M059J (cell line): ENCODE measurements at regions not wholly inside any gene's neighbourhood (a gene's known extent, or its start where the extent isn't known, plus 50 kb on each side); places are given as distances from the start of the nearest gene placed in this dataset.

Experiments
- DNase-seq: peaks from one replicate; pipeline ENCODE4 v3.0.0-alpha.2; 2012; ENCODE audit warnings: low read depth

DNA sequence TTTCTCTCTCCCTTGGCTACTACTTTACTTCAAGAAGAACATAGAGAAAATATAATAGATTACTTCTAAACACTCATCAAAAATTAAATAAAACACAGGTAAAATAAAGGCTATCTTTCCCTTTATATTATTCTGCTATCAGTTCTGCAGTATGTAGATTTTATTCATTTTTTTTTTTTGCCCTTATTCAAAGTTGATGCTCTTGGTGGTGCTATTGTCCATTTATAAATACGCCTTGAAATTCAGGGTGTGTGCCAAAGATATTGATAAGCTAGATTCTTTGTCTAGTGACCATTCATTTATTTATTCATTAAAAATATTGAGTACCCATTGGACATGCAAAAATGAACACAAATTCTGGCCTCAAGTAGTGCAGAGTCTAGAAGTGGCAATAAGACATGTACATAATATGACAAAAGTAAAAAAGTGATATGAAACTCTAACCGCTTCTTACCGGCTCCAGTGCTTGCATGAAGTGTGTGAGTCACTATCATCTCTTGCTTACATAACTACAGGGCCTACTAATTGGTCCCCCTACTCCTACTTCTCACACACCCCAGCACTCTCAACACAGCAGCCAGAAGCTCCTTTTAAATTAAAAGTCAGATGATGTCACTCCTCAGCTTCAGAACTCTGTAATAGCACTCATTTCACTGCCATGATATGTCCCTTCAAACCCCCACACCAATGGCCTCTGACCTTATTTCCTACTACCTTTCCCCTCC, 208.3 kb upstream of the FANCL start:
- DNase-seq = no peak

DNA sequence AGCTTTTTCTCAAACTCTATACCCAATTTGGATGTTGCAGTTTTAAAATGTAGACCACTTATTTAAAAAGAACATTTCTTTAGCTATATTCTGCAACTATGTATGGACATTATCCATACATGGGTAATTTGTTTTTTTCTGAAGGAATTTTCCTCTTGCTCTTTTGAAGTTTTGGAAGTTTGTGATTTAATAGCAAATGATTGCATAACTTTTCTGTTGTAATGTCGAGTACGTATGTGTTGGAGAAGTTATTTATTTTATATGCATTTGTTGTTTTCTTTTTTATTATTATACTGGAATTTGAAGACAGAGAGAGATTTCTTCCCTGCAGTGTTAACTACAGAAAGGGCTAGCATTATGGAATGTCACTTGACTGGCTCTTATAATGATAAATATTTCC, 207.7 kb upstream of the FANCL start:
- no peak for DNase-seq

DNA sequence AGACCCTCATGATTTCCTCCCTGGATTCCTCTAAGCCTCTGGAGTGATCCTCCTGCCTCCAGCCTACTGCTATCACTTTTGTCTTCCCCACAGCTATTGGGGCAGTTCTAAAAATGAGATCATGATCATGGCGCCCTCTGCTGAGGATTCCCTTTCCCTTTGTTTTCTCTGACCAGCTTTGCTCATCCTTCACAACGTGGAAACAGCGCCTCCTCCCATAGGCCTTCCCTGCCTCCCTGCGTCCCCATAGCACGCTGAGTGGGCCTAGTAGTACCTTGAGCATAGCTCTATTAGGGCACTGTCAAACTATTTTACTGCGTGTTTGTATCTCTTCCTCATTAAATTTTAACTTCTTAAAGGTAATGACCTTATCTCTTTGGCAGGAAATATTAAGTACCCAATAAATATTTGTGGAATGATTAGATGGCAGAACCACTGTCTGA, 207.0 kb upstream of the FANCL start:
- peak; percentile 75 for DNase-seq

DNA sequence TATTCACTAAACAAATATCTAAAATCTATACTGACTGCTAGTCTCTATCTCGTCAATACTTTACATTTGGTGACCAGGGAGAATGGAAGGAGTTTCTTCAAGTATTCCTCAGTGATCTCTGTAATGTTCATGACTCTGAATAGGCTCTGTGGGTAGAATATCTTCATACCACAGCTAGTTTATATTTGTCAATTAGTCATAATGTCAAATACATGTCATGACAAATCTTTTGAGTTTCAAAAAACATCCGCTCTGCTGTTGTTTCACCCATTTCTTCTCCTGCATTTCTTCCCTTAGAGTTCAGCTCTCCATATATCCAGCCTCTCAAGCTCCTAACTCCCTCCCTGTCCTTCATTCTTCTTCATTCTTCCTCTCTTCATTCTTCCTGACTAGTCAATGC, 206.5 kb upstream of the FANCL start:
- peak; percentile 28 for DNase-seq

DNA sequence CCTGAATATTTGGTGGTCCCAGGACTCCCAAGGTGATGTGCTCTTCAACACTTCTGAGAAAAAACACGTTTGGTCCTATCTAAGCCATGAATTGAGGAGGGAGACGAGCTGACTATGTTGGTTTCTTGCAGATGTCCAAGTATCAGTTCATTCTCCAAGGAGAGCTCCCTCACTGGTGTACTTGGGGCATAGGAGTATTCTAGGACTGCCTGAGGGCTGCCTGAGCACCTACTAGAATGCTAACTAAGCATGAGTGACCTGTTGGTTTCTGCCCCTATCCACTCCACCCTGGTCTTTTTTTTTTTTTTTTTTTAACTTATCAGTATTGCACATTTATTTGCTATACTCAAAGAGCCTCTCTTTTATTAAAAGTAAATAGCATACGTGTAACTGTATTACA, 200.5 kb upstream of the FANCL start:
- DNase-seq = no peak

DNA sequence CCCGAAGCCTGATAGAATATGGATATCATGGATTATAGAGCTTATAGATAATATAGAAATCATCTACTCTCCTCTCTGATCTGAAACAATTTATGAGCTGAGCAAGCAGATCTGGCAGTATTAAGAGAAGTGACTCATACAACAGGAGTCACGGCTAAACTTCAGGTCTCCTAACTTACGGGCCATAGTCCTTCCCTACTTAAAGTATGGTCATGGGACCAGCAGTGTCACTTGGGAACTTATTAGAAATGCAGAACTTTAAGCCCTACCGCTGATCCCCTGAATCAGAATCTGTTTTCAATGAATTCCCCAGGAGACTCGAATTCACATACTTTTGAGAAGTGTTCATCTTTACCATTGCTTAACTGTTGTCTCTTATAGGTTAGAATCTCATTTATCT, 195.7 kb upstream of the FANCL start:
- DNase-seq = peak; percentile 51

DNA sequence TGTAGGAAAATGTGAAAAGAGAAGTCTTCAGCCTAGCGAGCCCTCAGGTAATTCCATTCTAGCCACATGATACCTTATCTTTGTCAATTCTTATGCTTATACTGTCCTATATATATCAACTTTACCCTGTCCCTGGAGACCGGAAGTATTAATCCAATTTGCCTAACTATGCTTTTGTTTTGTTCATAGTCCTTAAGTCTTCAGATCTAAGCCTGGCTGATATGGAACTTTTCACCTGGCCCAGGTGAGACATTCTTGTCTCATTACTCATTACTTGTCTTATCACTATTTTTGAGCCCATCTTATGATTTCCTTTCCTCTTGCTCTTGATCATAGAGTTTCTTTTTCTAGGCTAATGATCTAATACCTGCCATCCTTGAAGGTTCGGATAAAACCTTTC, 194.1 kb upstream of the FANCL start:
- DNase-seq = no peak

DNA sequence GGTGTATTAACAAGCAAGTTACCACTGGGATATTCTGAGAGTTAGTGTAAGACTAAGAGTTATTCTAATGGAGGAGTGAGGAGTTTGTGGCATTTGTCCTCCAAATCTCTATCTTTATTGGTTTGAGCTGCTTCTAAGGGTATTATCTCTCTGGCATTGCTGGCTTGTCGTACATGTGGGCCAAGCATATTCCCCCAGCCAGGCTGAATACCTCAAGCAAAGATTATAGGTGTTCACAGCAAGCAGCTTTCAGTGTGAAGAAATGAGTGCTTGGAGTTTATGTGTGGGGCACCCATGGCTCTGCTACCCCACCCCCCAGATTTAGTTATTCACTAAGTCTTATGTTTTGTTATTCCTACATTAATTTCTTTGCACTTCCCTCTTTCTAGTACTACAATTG, 193.6 kb upstream of the FANCL start:
- no peak for DNase-seq

DNA sequence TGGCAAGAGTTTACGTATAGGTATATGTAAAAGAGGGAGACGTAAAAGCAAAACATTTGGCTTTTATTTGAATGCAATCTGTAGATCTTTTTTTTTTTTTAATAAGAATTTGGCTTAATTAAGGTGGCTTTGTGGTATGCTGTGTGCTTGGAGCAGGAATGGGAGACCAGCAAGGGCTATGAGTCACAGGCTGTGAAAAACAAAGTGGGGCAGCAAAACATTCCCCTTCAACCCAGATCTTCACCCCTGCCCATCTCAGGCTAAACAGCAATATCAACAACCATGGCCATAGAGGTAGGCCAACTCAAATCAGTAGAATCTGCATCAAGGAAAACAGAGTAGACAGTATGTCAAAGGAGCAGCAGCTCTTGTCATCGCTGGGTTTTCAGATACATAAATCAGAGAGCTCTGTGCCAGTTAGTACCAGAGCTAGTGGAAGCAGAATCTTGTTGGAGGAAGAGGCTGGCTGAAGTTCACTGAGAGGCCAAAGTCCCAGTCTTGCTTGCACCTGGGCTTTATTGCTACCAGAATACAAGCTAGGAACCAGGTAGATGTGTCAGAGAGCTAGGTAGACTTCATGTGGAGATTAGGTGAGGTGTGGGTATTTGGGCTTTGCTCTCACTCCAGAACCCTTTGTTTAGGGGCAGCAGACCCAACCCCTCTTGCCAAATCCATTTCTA, 191.5 kb upstream of the FANCL start:
- peak; percentile 35 for DNase-seq

DNA sequence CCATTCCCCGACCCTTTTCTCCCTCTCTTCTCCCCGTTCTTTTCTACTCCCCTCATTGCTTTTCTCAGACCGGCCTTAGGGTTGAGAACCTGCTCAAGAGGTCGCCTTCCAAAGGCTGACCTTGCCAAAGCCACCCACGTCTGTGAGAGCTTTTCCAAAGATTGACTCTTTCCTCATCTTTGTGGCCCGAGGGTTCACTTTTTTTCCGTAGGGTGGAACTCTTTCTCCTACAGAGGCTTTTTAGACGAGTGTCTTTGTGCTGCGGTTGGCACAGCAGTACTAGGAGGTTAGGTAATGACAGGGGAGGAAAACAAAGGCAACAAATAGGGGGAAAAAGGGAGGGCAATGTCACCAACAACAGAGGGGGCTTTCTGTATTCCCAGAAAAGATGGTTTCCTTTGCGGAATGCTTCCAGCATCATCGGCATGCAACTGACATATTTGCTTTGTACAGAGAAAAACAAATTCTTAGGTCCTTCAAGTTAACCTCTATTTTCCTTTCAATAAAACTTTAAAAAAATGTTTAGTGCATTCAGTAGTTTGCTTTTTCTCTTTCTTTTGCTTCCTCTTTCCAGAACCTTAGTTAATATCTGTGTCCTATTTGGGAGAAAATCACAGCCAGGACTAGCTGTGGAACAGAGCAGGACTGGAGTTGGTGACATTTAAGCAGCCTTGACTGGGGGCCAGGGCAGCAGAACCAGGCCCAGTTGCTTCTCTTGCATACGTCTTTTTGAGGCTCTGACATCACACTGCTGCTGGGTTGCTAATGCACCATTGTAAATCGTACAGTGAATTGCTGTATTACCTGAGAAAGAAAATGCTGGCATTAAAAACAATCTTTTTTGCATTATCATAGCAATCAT, 188.1 kb upstream of the FANCL start:
- peak; percentile 26 for DNase-seq

DNA sequence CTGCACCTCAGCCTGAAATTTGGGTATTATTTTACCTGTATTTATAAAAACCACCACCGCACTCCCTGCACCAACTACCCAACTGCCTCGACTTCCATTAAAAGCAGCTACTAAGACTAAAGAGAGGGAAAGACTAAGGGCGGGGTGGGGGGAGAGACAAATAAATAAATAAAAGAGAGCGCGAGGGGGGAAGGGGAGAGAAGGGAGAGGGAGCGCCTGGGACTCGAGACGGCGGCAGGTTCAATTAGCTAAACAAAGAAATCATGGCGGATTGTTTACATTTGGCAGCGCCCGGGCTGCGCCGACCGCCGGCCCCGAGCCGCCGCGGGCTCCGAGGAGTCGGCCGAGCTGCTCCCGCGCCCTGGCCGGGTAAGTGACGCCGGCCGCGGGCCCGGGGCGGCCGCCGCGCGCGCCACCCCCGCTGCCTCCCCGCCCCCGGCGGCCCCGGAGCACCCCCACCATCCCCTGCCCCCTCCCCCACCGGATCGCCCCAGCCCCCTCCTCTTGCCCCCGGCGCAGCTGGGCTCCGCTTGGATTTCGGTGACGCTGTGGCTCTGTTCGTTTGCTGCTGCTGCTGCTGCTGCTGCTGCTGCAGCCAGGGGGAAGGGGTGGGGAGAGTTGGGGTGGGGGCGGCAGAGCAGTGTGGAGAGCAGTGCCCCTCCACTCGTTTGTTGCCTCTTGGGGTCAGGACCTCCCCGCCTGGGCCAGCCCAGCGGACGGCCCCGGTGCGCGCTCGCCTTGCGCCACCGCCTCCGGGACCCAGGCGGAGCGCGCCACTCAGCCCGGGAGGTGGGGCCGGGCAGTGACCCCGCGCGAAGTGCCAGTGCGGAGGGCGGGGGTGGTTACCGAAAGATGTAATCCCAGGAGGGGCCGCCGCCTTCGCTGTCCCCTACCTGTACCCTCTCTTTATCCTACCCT, 187.2 kb upstream of the FANCL start:
- peak; percentile 20 for DNase-seq

DNA sequence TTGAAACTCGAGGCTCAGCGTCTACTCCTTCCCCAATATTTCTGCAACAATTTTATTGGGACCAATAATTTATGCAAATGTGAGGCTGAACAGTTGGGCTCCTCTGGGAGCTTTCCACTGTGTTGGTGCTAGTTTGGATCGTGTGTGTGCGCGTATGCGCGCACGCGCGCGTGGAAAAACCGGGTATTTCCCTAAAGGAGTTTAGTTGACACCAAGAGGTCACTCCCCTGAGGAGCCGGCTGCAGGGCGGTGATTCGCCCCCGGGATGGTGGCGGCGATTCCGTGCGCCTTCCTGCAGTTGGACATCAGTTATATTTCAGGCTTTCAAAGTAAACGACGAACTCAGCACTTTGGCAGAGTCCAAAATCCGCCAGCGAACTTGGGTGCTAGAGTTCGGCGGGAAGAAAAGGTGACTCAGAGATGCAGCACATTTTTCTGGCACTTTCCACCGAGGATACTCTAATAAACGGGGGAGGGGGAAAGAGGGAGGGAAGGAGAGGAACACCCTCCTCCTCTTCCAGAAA, 186.5 kb upstream of the FANCL start:
- peak; percentile 46 for DNase-seq

DNA sequence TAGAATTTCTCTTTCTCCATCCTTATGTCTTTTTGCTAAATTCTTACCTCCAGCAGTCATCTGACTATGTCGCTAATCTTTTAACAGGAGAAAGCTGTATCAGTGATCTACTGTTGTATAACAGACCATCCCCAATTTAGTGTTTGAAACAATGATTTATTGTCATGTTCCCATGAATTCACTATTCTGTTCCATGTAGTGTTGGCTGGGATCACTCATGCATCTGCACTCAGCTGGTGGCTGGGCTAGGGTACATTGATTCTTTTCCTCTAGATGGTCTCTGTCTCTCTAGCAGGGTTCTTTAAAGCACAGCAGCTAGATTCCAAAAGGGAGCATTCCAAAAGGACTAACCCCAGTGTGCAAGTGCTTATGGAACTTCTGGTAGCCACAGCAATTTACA, 184.2 kb upstream of the FANCL start:
- DNase-seq = no peak

DNA sequence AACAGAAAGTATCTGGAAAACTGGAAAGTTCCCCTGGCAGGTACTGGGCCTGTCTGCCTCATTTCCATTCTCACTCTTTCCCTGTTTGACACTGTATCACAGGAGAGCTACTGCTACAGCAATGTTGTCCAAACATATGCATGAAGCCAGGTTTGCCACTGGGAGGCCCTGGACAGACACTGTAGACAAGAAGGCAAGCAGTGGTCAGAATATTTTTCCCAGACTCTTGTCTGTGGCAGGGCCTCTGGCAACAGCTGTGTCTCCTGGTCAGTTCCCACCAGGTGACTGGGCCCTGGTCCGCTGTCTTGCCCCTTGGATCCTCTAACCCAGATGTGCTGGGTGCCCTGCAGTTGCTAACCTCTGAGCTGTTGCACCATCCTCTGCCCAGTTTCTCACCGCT, 178.9 kb upstream of the FANCL start:
- DNase-seq = no peak

DNA sequence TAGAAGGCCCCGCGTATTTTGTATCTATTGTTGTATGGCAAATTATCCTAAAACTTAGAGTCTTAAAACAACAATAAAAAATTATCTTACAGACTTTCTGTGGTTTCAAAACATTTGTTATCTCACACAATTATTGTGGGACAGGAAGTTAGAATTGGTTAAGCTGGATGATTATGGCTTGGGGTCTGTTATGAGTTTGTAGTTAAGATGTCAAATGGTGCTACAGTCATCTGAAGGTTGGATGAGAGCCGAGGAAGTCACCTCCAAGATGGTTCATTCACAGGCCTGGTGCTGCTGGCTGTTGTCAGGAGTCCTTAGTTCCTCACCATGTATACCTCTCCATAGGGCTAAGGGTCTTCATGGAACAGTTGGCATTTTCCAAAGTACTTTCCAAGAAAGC, 175.6 kb upstream of the FANCL start:
- no peak for DNase-seq

DNA sequence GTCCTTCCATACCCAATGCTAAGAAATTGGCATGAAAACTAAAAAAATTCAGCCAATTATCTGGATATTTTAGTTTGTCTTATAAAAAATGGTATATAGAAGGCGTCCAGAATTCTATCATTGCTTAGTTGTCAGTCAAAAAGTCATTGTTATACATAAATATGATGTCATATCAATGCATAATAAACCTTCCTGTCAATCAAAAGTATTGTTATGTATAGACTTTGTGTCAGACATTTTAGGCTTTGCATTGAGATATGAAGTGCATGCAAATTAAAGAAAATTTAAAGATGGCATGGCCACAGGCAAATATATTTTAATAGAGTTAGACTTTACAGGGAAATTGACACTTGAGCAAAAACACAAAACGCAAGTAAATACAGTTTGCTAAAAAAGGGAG, 173.4 kb upstream of the FANCL start:
- DNase-seq = no peak

DNA sequence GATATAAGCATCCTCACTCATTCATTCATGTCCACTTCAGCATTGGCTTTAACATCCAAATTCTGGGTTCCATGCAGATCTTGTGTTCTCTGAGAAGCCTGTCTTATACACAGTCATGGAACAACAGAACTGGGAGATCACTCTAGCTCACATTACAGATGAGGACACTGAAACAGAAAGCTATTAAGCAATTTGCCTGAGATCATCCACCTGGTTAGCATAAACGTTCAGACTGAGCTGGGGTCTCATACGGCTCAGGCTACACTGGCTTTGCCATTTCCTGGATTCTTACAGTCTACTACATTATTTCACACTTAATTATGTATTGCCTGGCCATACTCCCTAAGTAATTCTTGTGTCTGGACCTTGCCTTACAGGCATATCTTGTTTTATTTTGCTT, 169.4 kb upstream of the FANCL start:
- DNase-seq = no peak

DNA sequence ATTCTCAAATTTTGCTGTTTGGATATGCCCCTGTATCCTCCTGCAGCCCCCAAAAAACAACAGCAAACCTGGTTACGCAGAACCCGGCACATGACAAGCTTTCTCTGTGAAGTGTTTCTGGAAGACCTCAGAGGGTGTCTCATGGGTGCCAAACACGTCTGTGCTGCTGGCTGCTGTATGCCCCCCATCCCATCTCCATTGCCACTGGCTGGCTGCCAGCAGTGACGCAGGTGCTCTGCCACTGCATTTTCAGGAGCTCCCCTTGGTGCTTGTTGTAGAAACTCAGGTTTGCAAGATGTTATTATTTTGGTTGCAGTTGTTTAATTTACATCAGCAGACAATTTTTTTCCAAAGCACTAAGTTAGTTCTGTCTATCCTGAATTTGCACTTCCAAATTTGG, 166.4 kb upstream of the FANCL start:
- DNase-seq = no peak

DNA sequence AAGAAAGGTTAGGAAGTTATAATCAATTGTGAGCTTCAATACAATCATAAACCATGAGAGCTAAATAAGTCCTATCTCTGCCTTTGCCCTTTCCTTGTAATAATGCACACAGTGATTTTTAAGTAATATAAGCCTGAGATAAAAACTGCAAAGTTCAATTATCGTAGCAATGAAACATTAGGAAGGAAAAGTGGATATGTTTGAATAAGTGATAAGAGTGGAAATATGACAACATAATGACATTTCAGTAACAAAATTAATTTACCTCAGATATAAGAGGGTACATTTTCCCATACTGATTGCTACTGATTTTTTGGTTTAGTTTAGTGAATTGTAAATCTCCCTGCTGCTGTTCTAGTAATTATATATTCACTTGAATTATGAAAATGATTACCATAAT, 164.2 kb upstream of the FANCL start:
- no peak for DNase-seq

DNA sequence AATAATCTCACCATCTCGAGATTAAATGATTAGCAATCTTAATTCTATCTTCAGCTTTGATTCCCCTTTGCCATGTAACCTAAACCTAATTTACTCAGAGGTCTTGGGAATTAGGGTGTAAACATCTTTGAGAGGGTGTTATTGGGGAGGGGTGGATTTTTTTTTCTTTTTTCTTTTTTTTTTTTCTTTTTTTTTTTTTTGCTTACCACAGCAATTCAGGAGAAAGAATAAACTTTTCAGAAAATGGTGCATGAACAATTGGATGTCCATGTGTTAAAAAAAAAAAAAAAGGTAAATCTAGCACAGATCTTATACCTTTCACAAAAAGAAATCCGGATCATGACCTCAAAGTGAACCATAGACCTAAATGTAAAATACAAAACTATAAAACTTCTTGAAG, 160.8 kb upstream of the FANCL start:
- DNase-seq = no peak

DNA sequence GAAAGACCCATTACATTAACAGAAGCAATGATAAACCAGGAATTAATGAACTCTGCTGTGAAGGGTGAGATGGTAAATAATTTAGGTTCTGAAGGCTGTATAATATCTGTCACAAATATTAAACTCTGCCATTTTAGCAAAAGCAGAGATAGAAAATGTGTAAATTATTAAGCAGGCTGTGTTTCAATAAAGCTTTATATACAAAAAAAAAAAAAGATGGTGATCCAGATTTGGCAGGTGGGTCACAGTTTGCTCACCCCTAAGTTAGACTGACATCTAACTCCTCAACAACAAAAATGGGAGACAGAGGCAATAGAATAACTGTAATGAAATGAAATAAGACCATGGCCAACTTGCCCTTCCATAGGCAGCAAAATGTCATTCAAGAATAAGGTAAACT, 157.3 kb upstream of the FANCL start:
- DNase-seq = no peak
